ENCODE measurements at regions not wholly inside any gene's neighbourhood (a gene's known extent, or its start where the extent isn't known, plus 50 kb on each side); places are given as distances from the start of the nearest gene placed in this dataset.

DNA sequence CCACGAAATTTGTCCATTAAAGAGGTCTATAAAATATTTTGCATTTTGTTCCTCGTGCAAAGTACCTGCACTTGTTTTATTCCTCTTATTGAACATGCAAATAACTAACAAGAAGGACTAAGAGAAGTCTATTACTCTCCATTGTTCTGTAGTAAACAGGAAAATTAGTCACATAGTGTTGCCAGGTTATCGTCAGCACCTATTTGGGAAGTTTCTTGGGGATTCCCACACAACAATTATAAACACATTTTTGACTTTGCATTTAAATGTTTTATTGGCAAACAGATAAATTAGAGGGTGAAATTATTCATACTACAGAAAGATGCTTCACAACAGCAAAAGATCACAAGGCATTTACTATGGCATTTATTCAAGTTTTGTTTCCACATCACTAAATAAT, 174.5 kb downstream of the ZC3H11B start (continued):
- TF ChIP-seq, protein P1, sequence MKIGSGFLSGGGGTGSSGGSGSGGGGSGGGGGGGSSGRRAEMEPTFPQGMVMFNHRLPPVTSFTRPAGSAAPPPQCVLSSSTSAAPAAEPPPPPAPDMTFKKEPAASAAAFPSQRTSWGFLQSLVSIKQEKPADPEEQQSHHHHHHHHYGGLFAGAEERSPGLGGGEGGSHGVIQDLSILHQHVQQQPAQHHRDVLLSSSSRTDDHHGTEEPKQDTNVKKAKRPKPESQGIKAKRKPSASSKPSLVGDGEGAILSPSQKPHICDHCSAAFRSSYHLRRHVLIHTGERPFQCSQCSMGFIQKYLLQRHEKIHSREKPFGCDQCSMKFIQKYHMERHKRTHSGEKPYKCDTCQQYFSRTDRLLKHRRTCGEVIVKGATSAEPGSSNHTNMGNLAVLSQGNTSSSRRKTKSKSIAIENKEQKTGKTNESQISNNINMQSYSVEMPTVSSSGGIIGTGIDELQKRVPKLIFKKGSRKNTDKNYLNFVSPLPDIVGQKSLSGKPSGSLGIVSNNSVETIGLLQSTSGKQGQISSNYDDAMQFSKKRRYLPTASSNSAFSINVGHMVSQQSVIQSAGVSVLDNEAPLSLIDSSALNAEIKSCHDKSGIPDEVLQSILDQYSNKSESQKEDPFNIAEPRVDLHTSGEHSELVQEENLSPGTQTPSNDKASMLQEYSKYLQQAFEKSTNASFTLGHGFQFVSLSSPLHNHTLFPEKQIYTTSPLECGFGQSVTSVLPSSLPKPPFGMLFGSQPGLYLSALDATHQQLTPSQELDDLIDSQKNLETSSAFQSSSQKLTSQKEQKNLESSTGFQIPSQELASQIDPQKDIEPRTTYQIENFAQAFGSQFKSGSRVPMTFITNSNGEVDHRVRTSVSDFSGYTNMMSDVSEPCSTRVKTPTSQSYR (CRISPR knock-in tag; IDR thresholded peaks at IDR 0.05): no peak
- TF ChIP-seq SP1 (CRISPR knock-in tag; conservative IDR thresholded peaks at IDR 0.05) (no peak), TCF7 (CRISPR knock-in tag; IDR thresholded peaks at IDR 0.05; ENCODE audit: low read depth) (no peak), NFE2L1 (CRISPR knock-in tag; IDR thresholded peaks at IDR 0.05) (no peak)

GRCh38 chr1:219434923-219435297, 178.0 kb downstream of the ZC3H11B start:
- peaks cover 35% of the 10 kb centered on the region for H3K4me1 Mint-ChIP-seq
- no peak overlapping the region for H3K4me3 Mint-ChIP-seq
- H3K27me3 Mint-ChIP-seq (ENCODE audit: low read depth): no peaks in the 10 kb centered on the region
- ATAC-seq (no peak), DNase-seq (ENCODE audit: low spot score) (no peak)
- H3K36me3 Mint-ChIP-seq: no peaks in the 10 kb centered on the region
- H3K27ac Mint-ChIP-seq: peak overlapping the region; percentile 67; the same call in 1 of the 2 replicates
- POLR2A ChIA-PET: no interaction called here
- TF ChIP-seq SOX15 (CRISPR knock-in tag; IDR thresholded peaks at IDR 0.05): no peak
- no peak for TF ChIP-seq MYBL2 (CRISPR knock-in tag; IDR thresholded peaks at IDR 0.05)
- TF ChIP-seq, protein P2, sequence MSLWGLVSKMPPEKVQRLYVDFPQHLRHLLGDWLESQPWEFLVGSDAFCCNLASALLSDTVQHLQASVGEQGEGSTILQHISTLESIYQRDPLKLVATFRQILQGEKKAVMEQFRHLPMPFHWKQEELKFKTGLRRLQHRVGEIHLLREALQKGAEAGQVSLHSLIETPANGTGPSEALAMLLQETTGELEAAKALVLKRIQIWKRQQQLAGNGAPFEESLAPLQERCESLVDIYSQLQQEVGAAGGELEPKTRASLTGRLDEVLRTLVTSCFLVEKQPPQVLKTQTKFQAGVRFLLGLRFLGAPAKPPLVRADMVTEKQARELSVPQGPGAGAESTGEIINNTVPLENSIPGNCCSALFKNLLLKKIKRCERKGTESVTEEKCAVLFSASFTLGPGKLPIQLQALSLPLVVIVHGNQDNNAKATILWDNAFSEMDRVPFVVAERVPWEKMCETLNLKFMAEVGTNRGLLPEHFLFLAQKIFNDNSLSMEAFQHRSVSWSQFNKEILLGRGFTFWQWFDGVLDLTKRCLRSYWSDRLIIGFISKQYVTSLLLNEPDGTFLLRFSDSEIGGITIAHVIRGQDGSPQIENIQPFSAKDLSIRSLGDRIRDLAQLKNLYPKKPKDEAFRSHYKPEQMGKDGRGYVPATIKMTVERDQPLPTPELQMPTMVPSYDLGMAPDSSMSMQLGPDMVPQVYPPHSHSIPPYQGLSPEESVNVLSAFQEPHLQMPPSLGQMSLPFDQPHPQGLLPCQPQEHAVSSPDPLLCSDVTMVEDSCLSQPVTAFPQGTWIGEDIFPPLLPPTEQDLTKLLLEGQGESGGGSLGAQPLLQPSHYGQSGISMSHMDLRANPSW (CRISPR knock-in tag; conservative IDR thresholded peaks at IDR 0.05; ENCODE audit: low read depth): no peak
- no peak for TF ChIP-seq ZNF416 (CRISPR knock-in tag; IDR thresholded peaks at IDR 0.05)
- TF ChIP-seq NR3C1 (CRISPR knock-in tag; conservative IDR thresholded peaks at IDR 0.05; ENCODE audit: low read depth): no peak
- TF ChIP-seq, protein P3, sequence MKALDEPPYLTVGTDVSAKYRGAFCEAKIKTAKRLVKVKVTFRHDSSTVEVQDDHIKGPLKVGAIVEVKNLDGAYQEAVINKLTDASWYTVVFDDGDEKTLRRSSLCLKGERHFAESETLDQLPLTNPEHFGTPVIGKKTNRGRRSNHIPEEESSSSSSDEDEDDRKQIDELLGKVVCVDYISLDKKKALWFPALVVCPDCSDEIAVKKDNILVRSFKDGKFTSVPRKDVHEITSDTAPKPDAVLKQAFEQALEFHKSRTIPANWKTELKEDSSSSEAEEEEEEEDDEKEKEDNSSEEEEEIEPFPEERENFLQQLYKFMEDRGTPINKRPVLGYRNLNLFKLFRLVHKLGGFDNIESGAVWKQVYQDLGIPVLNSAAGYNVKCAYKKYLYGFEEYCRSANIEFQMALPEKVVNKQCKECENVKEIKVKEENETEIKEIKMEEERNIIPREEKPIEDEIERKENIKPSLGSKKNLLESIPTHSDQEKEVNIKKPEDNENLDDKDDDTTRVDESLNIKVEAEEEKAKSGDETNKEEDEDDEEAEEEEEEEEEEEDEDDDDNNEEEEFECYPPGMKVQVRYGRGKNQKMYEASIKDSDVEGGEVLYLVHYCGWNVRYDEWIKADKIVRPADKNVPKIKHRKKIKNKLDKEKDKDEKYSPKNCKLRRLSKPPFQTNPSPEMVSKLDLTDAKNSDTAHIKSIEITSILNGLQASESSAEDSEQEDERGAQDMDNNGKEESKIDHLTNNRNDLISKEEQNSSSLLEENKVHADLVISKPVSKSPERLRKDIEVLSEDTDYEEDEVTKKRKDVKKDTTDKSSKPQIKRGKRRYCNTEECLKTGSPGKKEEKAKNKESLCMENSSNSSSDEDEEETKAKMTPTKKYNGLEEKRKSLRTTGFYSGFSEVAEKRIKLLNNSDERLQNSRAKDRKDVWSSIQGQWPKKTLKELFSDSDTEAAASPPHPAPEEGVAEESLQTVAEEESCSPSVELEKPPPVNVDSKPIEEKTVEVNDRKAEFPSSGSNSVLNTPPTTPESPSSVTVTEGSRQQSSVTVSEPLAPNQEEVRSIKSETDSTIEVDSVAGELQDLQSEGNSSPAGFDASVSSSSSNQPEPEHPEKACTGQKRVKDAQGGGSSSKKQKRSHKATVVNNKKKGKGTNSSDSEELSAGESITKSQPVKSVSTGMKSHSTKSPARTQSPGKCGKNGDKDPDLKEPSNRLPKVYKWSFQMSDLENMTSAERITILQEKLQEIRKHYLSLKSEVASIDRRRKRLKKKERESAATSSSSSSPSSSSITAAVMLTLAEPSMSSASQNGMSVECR (CRISPR knock-in tag; IDR thresholded peaks at IDR 0.05; ENCODE audit: borderline replicate concordance): no peak
- TF ChIP-seq CREB1 (CRISPR knock-in tag; IDR thresholded peaks at IDR 0.05): no peak
- TF ChIP-seq MXD4 (CRISPR knock-in tag; IDR thresholded peaks at IDR 0.05; ENCODE audit: borderline replicate concordance): no peak
- no peak for TF ChIP-seq KAT7 (CRISPR knock-in tag; IDR thresholded peaks at IDR 0.05; ENCODE audit: borderline replicate concordance)
- TF ChIP-seq ZNF232 (CRISPR knock-in tag; IDR thresholded peaks at IDR 0.05): no peak
- no peak for TF ChIP-seq CTCF (IDR thresholded peaks at IDR 0.05)
- no peak for TF ChIP-seq NFYB (CRISPR knock-in tag; conservative IDR thresholded peaks at IDR 0.05; ENCODE audit: low read depth)
- TF ChIP-seq ELF4 (CRISPR knock-in tag; IDR thresholded peaks at IDR 0.05; ENCODE audit: low read depth): no peak
- TF ChIP-seq ZBTB43 (CRISPR knock-in tag; IDR thresholded peaks at IDR 0.05): no peak
- TF ChIP-seq ZMAT4 (CRISPR knock-in tag; IDR thresholded peaks at IDR 0.05): no peak
- no peak for TF ChIP-seq IRF2 (CRISPR knock-in tag; IDR thresholded peaks at IDR 0.05; ENCODE audit: borderline replicate concordance, low read depth)
- H3K9me3 Mint-ChIP-seq: no peaks in the 10 kb centered on the region
- CTCF ChIA-PET: no interaction called here
